Liver (tissue), 3 donors: ENCODE measurements at regions not wholly inside any gene's neighbourhood (a gene's known extent, or its start where the extent isn't known, plus 50 kb on each side); places are given as distances from the start of the nearest gene placed in this dataset.

Source experiments
- CTCF ChIP-seq: fragments of 150-350 bp; IDR thresholded peaks from 2 replicates; pipeline ENCODE4 v1.5.1; 2017; ENCODE audit warnings: improper control_type of control experiment, low read depth, low read length; ENCODE audit not compliant: missing input control
- MAX ChIP-seq: IDR thresholded peaks from 2 replicates; pipeline ENCODE4 v1.6.1; 2016; ENCODE audit warnings: antibody characterized with exemption
- RAD21 ChIP-seq, 2 donors: IDR thresholded peaks; 2 replicates each; pipeline ENCODE4 v1.6.1; 2016; ENCODE audit warnings: antibody characterized with exemption in 2 of 2, mild to moderate bottlenecking in 2 of 2
- SP1 ChIP-seq: IDR thresholded peaks from 2 replicates; pipeline ENCODE4 v1.6.1; 2018; ENCODE audit warnings: antibody characterized with exemption, mild to moderate bottlenecking
- ZBTB33 ChIP-seq: IDR thresholded peaks from 2 replicates; pipeline ENCODE4 v1.6.1; 2016; ENCODE audit warnings: antibody characterized with exemption
- TF ChIP-seq, protein P1 (sequence below): IDR thresholded peaks from 2 replicates; pipeline ENCODE4 v1.6.1; 2016; ENCODE audit warnings: antibody characterized with exemption
- donor health status: healthy.
- donor health status: healthy.

DNA sequence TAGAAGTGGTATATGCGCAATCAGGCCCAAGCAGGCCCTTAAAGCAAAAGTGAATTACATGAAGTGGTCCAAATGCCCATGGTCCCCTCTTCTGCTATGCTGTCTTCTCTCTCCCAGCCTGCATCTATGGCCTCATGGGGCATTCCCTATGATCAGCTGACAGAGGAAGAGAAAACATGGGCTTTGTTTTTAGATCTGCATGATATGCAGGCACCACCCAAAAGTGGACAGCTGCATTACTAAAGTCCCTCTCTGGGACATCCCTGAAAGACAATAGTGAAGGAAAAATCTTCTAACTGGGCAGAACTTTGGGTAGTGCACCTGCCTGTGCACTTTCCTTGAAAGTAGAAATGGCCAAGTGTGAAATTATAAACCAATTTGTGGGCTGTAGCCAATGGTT is 145.2 kb upstream of the ARID2 start:
- TF ChIP-seq CTCF, result no peak
- TF ChIP-seq MAX, result no peak
- no peak for TF ChIP-seq SP1
- no peak for TF ChIP-seq ZBTB33
- TF ChIP-seq RAD21 (IDR thresholded peaks at IDR 0.05), result no peak
- TF ChIP-seq, protein P1, sequence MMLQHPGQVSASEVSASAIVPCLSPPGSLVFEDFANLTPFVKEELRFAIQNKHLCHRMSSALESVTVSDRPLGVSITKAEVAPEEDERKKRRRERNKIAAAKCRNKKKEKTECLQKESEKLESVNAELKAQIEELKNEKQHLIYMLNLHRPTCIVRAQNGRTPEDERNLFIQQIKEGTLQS, result no peak
